ENCODE measurements at regions not wholly inside any gene's neighbourhood (a gene's known extent, or its start where the extent isn't known, plus 50 kb on each side); places are given as distances from the start of the nearest gene placed in this dataset.

DNA sequence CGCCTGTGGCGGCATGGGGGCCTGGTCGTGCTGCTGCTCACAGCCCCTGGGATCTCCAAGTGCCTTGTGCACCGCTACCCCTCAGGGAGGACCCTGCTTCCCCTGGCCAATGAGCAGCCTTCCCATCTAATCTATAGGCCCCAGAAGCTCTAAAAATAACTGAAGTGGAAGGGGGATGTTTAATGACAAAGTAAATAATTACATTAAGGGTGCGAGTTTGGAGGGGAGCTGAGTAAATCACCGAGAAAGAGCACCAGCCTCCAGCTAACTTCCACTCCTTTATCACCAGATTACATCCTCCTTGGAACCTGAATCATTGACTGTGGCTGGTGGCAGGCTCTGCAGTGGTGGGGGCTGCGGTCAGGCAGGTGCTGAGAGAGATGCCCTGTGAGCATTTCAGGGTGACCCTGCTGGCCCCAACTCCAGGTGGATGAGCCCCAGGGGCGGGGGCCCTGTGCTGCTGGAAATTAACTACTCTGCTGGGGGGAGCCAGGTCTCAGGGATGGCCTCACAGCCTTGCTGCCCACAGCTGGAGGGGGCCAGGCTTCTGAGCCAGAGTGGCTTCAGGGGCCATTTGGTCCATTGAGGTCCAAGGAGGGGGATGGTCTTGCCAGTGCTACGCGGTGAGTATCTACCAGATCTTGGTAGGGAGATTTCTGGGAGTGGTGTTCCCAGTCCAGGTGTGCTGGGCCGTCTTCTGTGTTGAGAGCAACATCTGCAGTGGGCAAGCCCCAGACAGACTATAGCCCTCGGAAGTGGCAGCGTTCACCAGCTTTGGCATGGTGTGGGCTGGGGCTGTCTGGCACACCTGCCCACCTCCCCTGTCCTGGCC lies 74.2 kb downstream of the GLI2 start:
- no peak for DNase-seq

DNA sequence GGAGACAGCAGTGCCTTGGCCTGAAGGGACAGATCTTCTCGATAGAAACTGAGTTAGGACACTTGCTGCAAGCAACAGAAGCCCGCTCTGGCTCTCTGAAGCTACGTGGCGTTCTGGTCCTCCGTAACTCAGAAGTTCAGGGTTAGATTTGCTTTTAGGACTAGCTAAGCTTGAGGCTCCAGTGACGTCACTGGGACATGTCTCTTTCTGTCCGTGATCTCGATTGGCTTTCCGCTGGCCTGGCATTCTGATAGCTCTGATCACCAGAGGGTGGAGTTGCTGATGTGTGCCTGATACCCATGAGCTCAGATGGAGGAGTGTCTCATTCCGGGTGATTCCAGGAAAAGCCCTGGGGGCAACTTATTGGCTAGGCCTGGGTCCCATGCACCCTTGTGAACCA lies 75.0 kb downstream of the GLI2 start:
- DNase-seq = no peak

- DNase-seq = no peak
Observed at GRCh38 chr2:120812866-120813265, 77.2 kb downstream of the GLI2 start.

- DNase-seq = no peak
Observed at GRCh38 chr2:120814352-120814751, 78.7 kb downstream of the GLI2 start.

DNA sequence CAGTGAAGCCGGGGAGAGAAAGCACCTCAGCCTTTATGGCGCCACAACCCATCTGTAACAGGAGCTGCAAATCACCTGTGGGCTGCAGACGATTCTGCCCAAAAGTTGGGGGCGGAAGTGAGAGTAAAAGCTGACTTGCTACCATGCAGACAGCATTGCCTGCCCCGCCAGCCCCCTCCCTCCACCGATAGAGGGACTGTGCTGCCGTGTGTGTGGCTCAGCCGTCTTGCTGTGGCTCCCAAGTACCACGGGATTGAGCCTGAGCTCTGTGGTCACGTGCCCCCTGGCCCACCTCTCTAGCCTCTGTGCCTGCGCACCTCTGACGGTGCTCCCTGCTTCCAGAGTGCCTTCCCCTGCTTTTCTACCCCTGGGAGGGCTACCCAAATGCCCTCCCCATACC lies 79.6 kb downstream of the GLI2 start:
- no peak for DNase-seq

DNA sequence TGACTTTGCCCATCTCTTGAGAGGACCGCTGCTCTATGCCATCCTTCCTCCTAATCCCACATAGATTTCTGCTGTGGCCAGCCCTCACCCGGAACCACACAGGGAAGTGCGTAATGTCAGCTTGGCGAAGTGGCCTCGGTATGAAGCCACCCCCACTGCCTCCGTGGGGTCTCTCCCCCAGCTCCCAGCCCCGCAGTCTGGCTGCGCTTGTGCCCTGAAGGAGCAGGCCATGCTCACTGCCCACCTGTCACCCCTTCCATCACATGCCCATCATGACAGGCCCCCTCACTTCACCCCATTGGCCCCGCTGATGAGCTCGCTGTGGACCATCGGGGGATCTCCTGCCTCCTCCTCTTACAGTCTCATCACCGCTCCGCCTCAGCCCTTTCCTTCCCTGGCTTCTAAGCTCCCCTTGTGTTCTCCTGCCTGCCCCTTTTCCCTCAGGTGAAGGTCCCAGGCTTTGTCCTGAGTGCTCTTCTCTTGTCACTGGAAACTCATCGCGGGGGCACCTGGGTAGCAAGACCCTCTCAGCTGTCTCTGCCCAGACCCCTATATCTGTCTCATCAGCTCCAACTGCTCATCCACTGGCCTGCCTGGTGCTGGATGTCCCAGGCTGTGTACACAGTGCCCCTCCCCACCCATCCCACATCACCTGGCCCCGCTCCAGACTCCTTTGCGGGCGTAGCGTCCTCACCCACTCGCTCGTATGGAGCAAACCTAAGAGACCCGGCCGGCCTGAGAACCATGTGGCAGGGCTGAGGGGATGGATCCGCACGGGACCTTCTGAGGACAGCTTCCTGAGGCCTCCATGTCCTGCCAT lies 81.7 kb downstream of the GLI2 start:
- DNase-seq = no peak

GRCh38 chr2:120817956-120818325 lies 82.3 kb downstream of the GLI2 start:
- DNase-seq = no peak

DNA sequence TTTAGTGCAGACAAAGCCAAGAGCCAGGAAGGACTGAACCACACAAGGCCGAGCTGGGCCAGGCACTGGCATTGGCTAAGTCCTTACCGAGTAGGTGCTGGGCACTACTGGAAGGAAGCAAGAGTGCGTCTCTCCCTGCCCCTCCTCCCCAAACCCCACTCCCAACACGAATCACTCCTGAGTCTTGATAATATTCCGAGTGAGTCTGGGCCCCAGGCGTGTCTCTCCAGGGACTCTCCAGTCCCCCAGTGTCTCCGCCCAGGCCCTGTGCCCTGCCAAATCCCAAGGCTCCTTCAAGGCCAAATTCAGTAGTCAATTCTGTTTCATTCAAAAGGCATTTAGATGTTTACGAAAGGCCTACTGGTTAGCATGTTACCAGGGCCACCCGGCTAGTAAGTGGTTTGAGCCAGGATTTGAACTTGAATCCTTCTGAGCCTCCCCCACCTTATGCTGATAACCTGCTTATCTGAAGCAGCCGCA lies 82.8 kb downstream of the GLI2 start:
- no peak for DNase-seq

DNA sequence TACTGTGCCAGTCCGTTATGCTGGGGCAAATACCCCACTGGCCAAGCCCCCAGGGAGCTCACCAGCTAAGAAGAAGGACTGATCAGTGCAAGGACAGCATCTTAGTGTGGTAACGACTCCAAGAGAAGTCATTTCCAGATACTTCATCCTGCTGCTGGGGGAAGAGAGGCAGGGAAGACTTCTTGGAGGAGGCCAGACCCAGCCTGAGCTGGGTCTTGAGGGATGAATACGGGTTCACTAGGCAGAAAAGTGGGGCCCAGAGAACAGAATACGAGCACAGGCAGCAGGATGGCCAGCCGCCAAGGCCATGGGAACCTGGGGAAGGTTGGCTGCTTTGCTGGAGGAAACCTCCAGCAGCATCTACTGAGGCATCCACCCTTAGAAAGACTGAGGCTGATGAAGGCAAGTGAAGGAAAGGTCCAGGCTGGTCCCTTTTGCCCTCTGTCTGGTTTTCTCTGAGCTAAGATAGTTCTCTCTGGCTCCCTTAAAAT lies 84.1 kb downstream of the GLI2 start:
- no peak for DNase-seq

DNA sequence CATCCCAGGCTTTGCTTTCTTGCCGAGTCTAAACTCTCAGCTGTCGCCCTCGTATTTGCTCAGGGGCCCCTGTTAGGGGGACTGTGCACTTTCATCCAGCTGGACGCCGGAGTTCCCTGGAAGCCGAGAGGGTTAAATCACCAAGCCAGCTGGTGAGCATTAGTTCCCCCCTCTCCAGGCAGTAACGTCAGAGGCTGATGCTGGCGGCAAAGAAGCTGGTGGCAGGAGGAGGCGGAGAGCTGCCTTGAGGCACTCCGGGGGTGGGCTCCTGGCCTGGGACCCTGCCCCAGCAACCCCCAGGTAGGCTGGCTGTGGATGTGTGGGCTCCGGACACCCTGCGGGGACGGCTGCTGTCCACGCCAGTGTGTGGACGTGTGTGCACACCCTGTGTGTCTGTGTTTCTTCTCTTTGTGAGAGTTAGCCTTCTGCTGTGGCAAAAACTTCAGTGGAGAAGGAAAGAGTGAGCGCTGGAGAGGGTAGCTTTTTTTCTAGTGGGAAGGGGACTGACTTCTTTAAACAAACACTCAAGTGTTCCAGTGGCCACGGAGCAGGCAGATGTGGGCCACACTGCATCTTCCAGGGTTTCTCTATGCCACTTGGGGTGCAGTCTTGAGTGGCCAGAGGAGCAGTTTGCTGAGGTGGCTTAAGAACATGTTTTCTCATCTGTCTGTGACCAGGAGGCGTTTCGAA lies 84.7 kb downstream of the GLI2 start:
- DNase-seq = no peak

DNA sequence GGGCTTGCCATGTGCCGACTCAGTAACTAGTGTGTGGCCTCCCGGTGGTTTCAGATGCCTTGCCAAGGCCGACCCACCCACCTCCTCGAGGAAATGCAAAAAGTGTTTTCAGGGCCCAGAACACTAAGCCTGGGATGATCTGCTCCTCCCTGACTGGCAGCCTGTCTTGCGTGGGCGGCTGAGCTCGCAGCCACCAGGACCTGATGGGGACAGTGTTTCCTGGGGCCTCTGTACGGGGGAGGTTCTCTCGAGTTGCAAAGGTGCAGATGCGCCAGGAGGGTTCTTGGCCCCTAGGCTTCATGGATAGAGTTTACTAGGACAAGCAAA lies 85.2 kb downstream of the GLI2 start:
- DNase-seq = no peak

- no peak for DNase-seq
Observed at GRCh38 chr2:120821446-120822160, 85.9 kb downstream of the GLI2 start.

GRCh38 chr2:120822933-120823332 lies 87.3 kb downstream of the GLI2 start:
- DNase-seq = no peak

- DNase-seq = no peak
Observed at GRCh38 chr2:120823551-120823950, 87.9 kb downstream of the GLI2 start.

DNA sequence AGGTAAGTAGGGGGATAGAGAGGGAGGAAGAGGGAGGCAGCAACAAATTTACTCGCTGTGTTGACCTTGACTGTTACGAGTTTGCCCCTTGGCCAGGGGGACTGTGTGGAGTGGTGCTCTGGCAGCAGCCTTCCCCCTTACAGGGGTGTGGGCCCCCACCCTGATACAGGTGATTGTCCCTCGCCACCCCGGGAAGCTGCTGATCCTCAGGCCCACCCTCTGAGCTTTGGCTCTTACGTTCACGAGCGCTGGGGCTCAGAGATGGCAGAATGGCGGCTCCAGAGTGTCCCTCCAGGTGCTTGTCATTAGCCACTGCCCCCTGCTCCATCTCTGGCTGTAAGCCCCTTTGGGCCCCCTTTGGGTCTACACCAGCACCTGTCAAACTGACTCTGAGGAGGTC lies 88.6 kb downstream of the GLI2 start:
- DNase-seq = no peak

- no peak for DNase-seq
Observed at GRCh38 chr2:120825370-120826259, 89.9 kb downstream of the GLI2 start.

DNA sequence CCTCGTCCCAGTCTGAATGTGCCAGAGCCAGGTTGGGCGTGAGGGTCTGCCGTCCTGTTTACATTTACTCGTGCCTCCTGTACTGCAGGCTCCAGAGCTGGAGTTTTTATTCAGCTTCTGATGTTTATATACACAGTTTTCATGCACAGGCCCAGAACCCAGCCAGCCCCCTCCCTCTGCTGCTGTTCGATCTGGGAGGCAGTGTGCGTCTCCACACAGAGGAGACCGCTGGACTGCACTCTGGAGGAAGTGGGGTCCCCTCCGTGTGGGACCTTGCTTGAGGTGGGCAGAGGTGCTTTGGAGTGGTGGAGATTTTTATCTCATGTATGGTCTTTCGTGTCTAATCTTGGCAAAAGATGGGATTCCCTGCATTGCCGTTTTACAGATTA lies 90.6 kb downstream of the GLI2 start:
- DNase-seq = no peak

DNA sequence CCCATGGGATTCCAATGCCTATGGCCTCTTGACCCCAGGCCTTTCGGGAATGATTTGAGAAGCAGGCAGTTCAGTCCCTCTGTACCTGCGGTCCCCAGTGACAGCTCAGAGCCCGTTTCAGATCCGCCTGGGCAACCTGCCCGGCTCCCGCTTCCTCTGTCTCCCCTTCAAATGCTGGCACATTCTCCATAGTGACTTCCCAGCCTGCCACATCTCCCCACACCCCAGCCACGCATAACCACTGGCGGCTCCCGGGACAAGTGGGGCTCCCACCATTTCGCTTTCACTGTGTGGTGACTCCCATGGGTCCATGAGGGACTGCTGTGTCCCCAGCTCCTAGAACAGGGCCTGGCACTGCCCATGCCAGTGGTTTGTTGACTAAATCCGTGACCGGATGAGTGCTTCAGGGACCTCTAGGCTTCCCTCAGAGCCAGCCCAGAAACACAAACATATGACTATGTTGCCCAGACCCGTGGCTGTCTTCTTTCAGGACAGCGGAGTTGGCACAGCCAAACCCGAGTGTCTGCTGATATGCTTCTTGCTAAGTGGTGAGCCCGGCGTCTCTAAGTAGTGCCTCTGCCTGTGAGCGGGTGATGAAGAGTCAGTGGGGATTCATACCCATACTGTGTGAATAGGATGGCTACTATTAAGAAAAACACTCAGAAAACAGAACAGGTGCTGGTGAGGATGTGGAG lies 91.2 kb downstream of the GLI2 start:
- DNase-seq = no peak

- no peak for DNase-seq
Observed at GRCh38 chr2:120828066-120828465, 92.4 kb downstream of the GLI2 start.

DNA sequence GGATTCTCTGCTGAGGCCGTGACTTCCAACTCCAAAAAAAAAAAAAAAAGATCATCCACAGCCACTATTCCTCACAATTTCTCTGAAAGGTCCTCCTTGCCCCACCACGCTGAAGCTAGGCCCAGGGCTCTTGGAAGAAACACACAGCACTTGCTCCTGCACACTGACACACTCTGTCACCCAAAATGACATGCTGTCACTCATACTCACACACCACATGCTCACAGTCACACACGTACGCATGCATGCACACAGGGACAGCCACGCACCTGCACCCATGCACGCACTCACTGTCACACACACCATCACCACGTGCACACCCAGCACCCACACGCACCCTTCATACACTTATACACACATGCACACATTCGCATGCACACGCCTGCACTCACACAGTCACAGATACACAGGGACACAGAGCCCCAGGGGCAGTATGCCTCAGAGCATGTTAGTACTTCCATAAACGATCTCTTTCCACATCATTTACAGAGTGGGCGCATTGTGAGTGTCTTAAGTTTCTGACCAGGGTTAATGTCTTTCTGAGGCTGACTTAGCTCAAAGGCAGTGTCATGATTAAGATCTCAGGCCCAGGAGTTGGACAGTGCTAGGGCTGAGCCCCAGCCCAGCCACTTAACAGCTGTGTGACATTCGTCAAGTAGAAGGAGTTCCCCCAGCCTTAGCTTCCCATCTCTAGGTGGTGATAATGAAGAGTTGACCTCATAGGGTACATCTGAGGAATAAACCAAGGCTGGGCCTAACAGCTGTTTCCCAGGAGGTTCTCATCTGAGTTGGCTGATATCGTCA lies 93.4 kb downstream of the GLI2 start:
- no peak for DNase-seq
